ENCODE measurements at regions not wholly inside any gene's neighbourhood (a gene's known extent, or its start where the extent isn't known, plus 50 kb on each side); places are given as distances from the start of the nearest gene placed in this dataset.

- no peak for TF ChIP-seq CTCF (IDR thresholded peaks at IDR 0.05; ENCODE audit: low read depth, low read length, missing input control)
- TF ChIP-seq TAF1 (conservative IDR thresholded peaks at IDR 0.05) = no peak
- TF ChIP-seq GABPA (IDR thresholded peaks at IDR 0.05 in 1 of 2, conservative IDR thresholded peaks at IDR 0.05 in 1 of 2) = no peak
- TF ChIP-seq ZBTB33 (IDR thresholded peaks at IDR 0.05) = no peak
- no peak for TF ChIP-seq YY1 (IDR thresholded peaks at IDR 0.05)
- TF ChIP-seq FOXA1 (IDR thresholded peaks at IDR 0.05) = no peak
- TF ChIP-seq RAD21 (IDR thresholded peaks at IDR 0.05) = no peak
- no peak for TF ChIP-seq ATF3 (IDR thresholded peaks at IDR 0.05)
- no peak for TF ChIP-seq HNF4G (IDR thresholded peaks at IDR 0.05)
- no peak for TF ChIP-seq REST (IDR thresholded peaks at IDR 0.05)
- TF ChIP-seq JUND (IDR thresholded peaks at IDR 0.05) = no peak
These were observed 84.4 kb upstream of the SCAF8 start for GRCh38 chr6:154648888-154649205.
